SK-N-SH (cell line): ENCODE measurements at regions not wholly inside any gene's neighbourhood (a gene's known extent, or its start where the extent isn't known, plus 50 kb on each side); places are given as distances from the start of the nearest gene placed in this dataset.

Experiments used
- CTCF ChIA-PET: fragments of 300-600, 350-600 bp; formaldehyde crosslinking; extraction: SDS; loops from one replicate; lab custom pipeline; 2021; lab: Yijun Ruan, JAX
- POLR2A ChIA-PET: fragments of 350-600 bp; sonication (Branson Sonifier 250); formaldehyde crosslinking; extraction: SDS; loops from one replicate; lab custom pipeline; 2020; ENCODE audit warnings: antibody characterized with exemption, inconsistent platforms; lab: Yijun Ruan, JAX
- DNase-seq: peaks from one replicate; pipeline ENCODE4 v3.0.0; 2012
- H2AFZ ChIP-seq: fragments of 200-600 bp; sonication (generic); 2 replicates; pipeline ENCODE4 v1.8.1; 2016; ENCODE audit warnings: antibody characterized with exemption, mild to moderate bottlenecking, low read depth
- H3F3A ChIP-seq: fragments of 200-600 bp; sonication (generic); replicated peaks from 2 replicates; pipeline ENCODE3; 2016; ENCODE audit warnings: antibody characterized with exemption, mild to moderate bottlenecking; ENCODE audit not compliant: insufficient read depth
- H3K27ac ChIP-seq, 2 experiments: fragments of 200-500 bp in 1 of 2; fragments of 200-600 bp in 1 of 2; sonication (Bioruptor generic) in 1 of 2; sonication (generic), shearing (Covaris generic) in 1 of 2; 2 replicates each; pipeline versions ENCODE4 v1.5.1 to v1.6.1; 2014 to 2016; ENCODE audit warnings: low read depth in 2 of 2, inconsistent platforms in 1 of 2, low read length in 1 of 2, mild to moderate bottlenecking in 1 of 2, mixed read lengths in 1 of 2
- H3K27me3 ChIP-seq: fragments of 200-600 bp; sonication (generic), shearing (Covaris generic); 2 replicates; pipeline ENCODE4 v1.6.1; 2016; ENCODE audit warnings: mixed run types; ENCODE audit not compliant: insufficient read depth
- H3K36me3 ChIP-seq, 2 experiments: fragments of 200-500 bp in 1 of 2; fragments of 200-600 bp in 1 of 2; sonication (Bioruptor generic) in 1 of 2; sonication (generic) in 1 of 2; replicated peaks in 1 of 2; 2 replicates each; pipeline versions ENCODE3 to v1.5.1; 2014 to 2016; ENCODE audit warnings: low read length in 1 of 2, mild to moderate bottlenecking in 1 of 2; ENCODE audit not compliant: insufficient read depth in 2 of 2, control insufficient read depth in 1 of 2
- H3K4me1 ChIP-seq, 2 experiments: fragments of 200-500 bp in 1 of 2; fragments of 200-600 bp in 1 of 2; sonication (Bioruptor generic) in 1 of 2; sonication (generic), shearing (Covaris generic) in 1 of 2; 2 replicates each; pipeline versions ENCODE4 v1.5.1 to v1.6.1; 2014 to 2016; ENCODE audit warnings: low read depth in 1 of 2, low read length in 1 of 2, mixed run types in 1 of 2; ENCODE audit not compliant: insufficient read depth in 2 of 2, control insufficient read depth in 1 of 2
- H3K4me2 ChIP-seq: fragments of 200-600 bp; sonication (generic), shearing (Covaris generic); 2 replicates; pipeline ENCODE4 v1.6.1; 2017; ENCODE audit warnings: mixed run types
- H3K4me3 ChIP-seq, 2 experiments: fragments of 200-500 bp in 1 of 2; fragments of 200-600 bp in 1 of 2; sonication (Bioruptor generic) in 1 of 2; sonication (generic), shearing (Covaris generic) in 1 of 2; 2 replicates each; pipeline versions ENCODE4 v1.5.1 to v1.8.1; 2014 to 2016; ENCODE audit warnings: low read depth in 2 of 2, inconsistent platforms in 1 of 2, low read length in 1 of 2, mild to moderate bottlenecking in 1 of 2, mixed read lengths in 1 of 2, moderate library complexity in 1 of 2
- H3K79me2 ChIP-seq: fragments of 200-600 bp; sonication (generic); 2 replicates; pipeline ENCODE4 v1.8.1; 2017; ENCODE audit warnings: mild to moderate bottlenecking; ENCODE audit not compliant: insufficient read depth
- H3K9ac ChIP-seq: fragments of 200-600 bp; sonication (generic); 2 replicates; pipeline ENCODE4 v1.6.1; 2017; ENCODE audit warnings: mixed run types
- H3K9me2 ChIP-seq: fragments of 200-600 bp; sonication (generic); 2 replicates; pipeline ENCODE4 v1.6.1; 2017; ENCODE audit warnings: mixed run types
- H3K9me3 ChIP-seq: fragments of 200-600 bp; sonication (generic); 2 replicates; pipeline ENCODE4 v1.6.1; 2017; ENCODE audit warnings: mixed run types, mild to moderate bottlenecking, moderate library complexity
- H4K20me1 ChIP-seq: fragments of 200-600 bp; sonication (generic); 2 replicates; pipeline ENCODE4 v1.6.1; 2017; ENCODE audit warnings: mild to moderate bottlenecking, mixed run types; ENCODE audit not compliant: insufficient read depth
- CHD2 ChIP-seq: fragments of 150-350 bp; IDR thresholded peaks from 2 replicates; pipeline ENCODE4 v1.6.1; 2018; ENCODE audit warnings: low read length; ENCODE audit not compliant: partially characterized antibody
- ELF1 ChIP-seq: IDR thresholded peaks from 2 replicates; pipeline ENCODE4 v1.4.0; 2012
- EP300 ChIP-seq, 2 experiments: IDR thresholded peaks; 2 replicates each; pipeline versions ENCODE4 v1.4.0 to v1.6.1; 2012; ENCODE audit warnings: borderline replicate concordance in 1 of 2, low read depth in 1 of 2, low read length in 1 of 2
- EZH2phosphoT487 ChIP-seq: fragments of 200-600 bp; sonication (generic); IDR thresholded peaks from 2 replicates; pipeline ENCODE4 v1.6.1; 2017; ENCODE audit warnings: low read depth, mixed run types, mild to moderate bottlenecking, antibody characterized with exemption, moderate library complexity, borderline replicate concordance
- FOXJ3 ChIP-seq: sonication (generic); formaldehyde crosslinking; IDR thresholded peaks from 2 replicates; pipeline ENCODE4 v1.5.1; 2020; ENCODE audit warnings: mild to moderate bottlenecking, missing genetic modification reagents
- GATA2 ChIP-seq: sonication (generic); formaldehyde crosslinking; IDR thresholded peaks from 2 replicates; pipeline ENCODE4 v1.5.0; 2020; ENCODE audit warnings: mild to moderate bottlenecking, missing genetic modification reagents
- IRF3 ChIP-seq: fragments of 150-350 bp; IDR thresholded peaks from 2 replicates; pipeline ENCODE4 v1.6.1; 2016; ENCODE audit warnings: mild to moderate bottlenecking, low read depth, low read length
- JUND ChIP-seq: IDR thresholded peaks from 2 replicates; pipeline ENCODE4 v1.4.0; 2012
- MXI1 ChIP-seq: IDR thresholded peaks from 2 replicates; pipeline ENCODE4 v1.6.1; 2012; ENCODE audit warnings: mild to moderate bottlenecking, low read depth, low read length, improper control_type of control experiment
- NRF1 ChIP-seq: IDR thresholded peaks from 2 replicates; pipeline ENCODE4 v1.6.1; 2012; ENCODE audit warnings: low read depth, mild to moderate bottlenecking, low read length
- PBX3 ChIP-seq: IDR thresholded peaks from 2 replicates; pipeline ENCODE4; 2012
- POLR2AphosphoS5 ChIP-seq: IDR thresholded peaks from 2 replicates; pipeline ENCODE4 v1.6.1; 2012; ENCODE audit warnings: low read depth, low read length
- RAD21 ChIP-seq: IDR thresholded peaks from 2 replicates; pipeline ENCODE4 v1.6.1; 2012; ENCODE audit warnings: mild to moderate bottlenecking, low read length
- REST ChIP-seq: IDR thresholded peaks from 2 replicates; pipeline ENCODE4 v1.6.1; 2012; ENCODE audit warnings: mild to moderate bottlenecking, low read depth, low read length, moderate library complexity
- RXRA ChIP-seq: IDR thresholded peaks from 2 replicates; pipeline ENCODE4 v1.4.0; 2012; ENCODE audit warnings: low read depth, mild to moderate bottlenecking, borderline replicate concordance
- SIN3A ChIP-seq: IDR thresholded peaks from 2 replicates; pipeline ENCODE4 v1.6.1; 2012; ENCODE audit warnings: low read depth, mild to moderate bottlenecking, low read length, moderate library complexity, borderline replicate concordance
- TAF1 ChIP-seq: IDR thresholded peaks from 2 replicates; pipeline ENCODE4 v1.6.1; 2012; ENCODE audit warnings: low read depth, mild to moderate bottlenecking, low read length, moderate library complexity, borderline replicate concordance
- TEAD4 ChIP-seq: IDR thresholded peaks from 2 replicates; pipeline ENCODE4 v1.4.0; 2012; ENCODE audit warnings: mild to moderate bottlenecking, borderline replicate concordance; ENCODE audit not compliant: insufficient read depth
- USF1 ChIP-seq: IDR thresholded peaks from 2 replicates; pipeline ENCODE4 v1.4.0; 2012; ENCODE audit warnings: low read depth, borderline replicate concordance
- YY1 ChIP-seq: IDR thresholded peaks from 2 replicates; pipeline ENCODE4 v1.4.0; 2012; ENCODE audit warnings: low read depth, mild to moderate bottlenecking
- WGBS: methylation state at CpG from one replicate; pipeline ENCODE4 v1.1.6; 2017; ENCODE audit warnings: low lambda C conversion rate; 5-methylcytosine and 5-hydroxymethylcytosine counted together

GRCh38 chr5:158305861-158306260 lies 446.9 kb upstream of the CLINT1 start:
- CTCF ChIA-PET, result no interaction called here
- POLR2A ChIA-PET, result no interaction called here
- Histone ChIP-seq H3F3A (no peaks in the 10 kb centered on the region), H3K27me3 (no peaks in the 10 kb centered on the region), H3K4me2 (no peak overlapping the region), H3K4me1 (no peaks in the 10 kb centered on the region), H3K27ac (no peak overlapping the region), H3K9ac (no peak overlapping the region), H3K79me2 (no peaks in the 10 kb centered on the region), H3K4me3 (no peak overlapping the region), H2AFZ (no peak overlapping the region), H3K36me3 (no peaks in the 10 kb centered on the region), H4K20me1 (no peaks in the 10 kb centered on the region), H3K9me3 (no peaks in the 10 kb centered on the region), H3K9me2 (no peaks in the 10 kb centered on the region)
- TF ChIP-seq GATA2, result no peak
- TF ChIP-seq ELF1, result no peak
- TF ChIP-seq RXRA, result no peak
- TF ChIP-seq NRF1, result no peak
- no peak for TF ChIP-seq JUND
- no peak for TF ChIP-seq CHD2
- TF ChIP-seq USF1, result no peak
- no peak for TF ChIP-seq PBX3
- no peak for TF ChIP-seq REST
- TF ChIP-seq FOXJ3 (CRISPR knock-in tag), result no peak
- no peak for TF ChIP-seq EP300 (IDR thresholded peaks at IDR 0.05; ENCODE audit: borderline replicate concordance in 1 of 2, low read depth in 1 of 2, low read length in 1 of 2)
- no peak for TF ChIP-seq RAD21
- TF ChIP-seq MXI1, result no peak
- WGBS, result 33% methylated on average over 1 of the region's 1 CpG
- no peak for DNase-seq

- no peak overlapping the region for H3K4me2 ChIP-seq
- H3F3A ChIP-seq, result no peaks in the 10 kb centered on the region
- no peaks in the 10 kb centered on the region for H3K36me3 ChIP-seq
- CTCF ChIA-PET, result no interaction called here
- TF ChIP-seq RXRA (no peak), SIN3A (no peak), USF1 (no peak), TAF1 (no peak), EZH2phosphoT487 (no peak), TEAD4 (no peak), POLR2AphosphoS5 (no peak), RAD21 (no peak), EP300 (IDR thresholded peaks at IDR 0.05; ENCODE audit: borderline replicate concordance in 1 of 2, low read depth in 1 of 2, low read length in 1 of 2) (no peak), YY1 (no peak), IRF3 (no peak)
- TF ChIP-seq, all 33 proteins: peak for 0
- Histone ChIP-seq H2AFZ (no peak overlapping the region), H3K79me2 (no peaks in the 10 kb centered on the region), H3K4me3 (no peak overlapping the region), H3K9me3 (no peaks in the 10 kb centered on the region), H3K27me3 (no peaks in the 10 kb centered on the region), H4K20me1 (no peaks in the 10 kb centered on the region), H3K27ac (no peak overlapping the region), H3K4me1 (no peaks in the 10 kb centered on the region), H3K9ac (no peak overlapping the region), H3K9me2 (no peaks in the 10 kb centered on the region)
- POLR2A ChIA-PET, result no interaction called here
- WGBS, result 79% methylated on average over 2 of the region's 2 CpGs
- DNase-seq, result no peak
Measured at GRCh38 chr5:158304607-158305006, 445.7 kb upstream of the CLINT1 start.
